SH-SY5Y (cell line): ENCODE measurements at regions not wholly inside any gene's neighbourhood (a gene's known extent, or its start where the extent isn't known, plus 50 kb on each side); places are given as distances from the start of the nearest gene placed in this dataset.

Source experiments
- GATA2 ChIP-seq: IDR thresholded peaks from 2 replicates; pipeline ENCODE4 v1.6.1; 2011; ENCODE audit warnings: mild to moderate bottlenecking, low read depth, low read length
- GATA3 ChIP-seq: IDR thresholded peaks from 2 replicates; pipeline ENCODE4 v1.6.1; 2011; ENCODE audit warnings: low read depth, mild to moderate bottlenecking, low read length, moderate library complexity

DNA sequence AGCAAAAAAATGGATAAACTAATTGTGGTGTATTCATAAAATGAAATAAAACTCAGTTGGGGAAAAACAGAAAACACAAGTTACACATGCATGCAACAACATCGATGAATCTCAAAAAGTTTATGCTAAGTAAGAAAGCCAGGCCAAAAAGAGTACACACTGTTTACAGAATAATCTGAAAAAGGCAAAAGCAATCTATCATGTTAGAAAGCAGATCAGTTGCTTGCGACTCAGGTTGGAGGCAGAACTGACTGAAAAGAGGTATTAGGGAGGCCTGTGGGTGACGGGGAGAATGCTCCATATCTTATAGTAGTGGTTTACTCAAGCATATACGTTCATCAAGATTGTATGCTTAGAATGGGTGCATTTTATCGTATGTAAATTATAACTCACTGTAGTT, 119.2 kb downstream of the ARRDC3 start:
- no peak for TF ChIP-seq GATA2
- no peak for TF ChIP-seq GATA3
